EH (cell line): ENCODE measurements at regions not wholly inside any gene's neighbourhood (a gene's known extent, or its start where the extent isn't known, plus 50 kb on each side); places are given as distances from the start of the nearest gene placed in this dataset.
"Not testable (repeated sequence)": the region's sequence is repeated elsewhere in the genome, so short reads cannot be mapped to it uniquely, and the experiment has no call there.

Experiments
- DNase-seq: peaks from one replicate; pipeline ENCODE4 v3.0.0-alpha.2; 2015; ENCODE audit warnings: low read depth

- DNase-seq, result peak; percentile 81
Observed at GRCh38 chrX:113512700-113513395, 672.2 kb upstream of the AMOT start.

GRCh38 chrX:113510586-113510985 is 670.0 kb upstream of the AMOT start:
- no peak for DNase-seq

- no peak for DNase-seq
Observed at GRCh38 chrX:113492895-113493294, 652.3 kb upstream of the AMOT start.

GRCh38 chrX:113473418-113473817 is 632.8 kb upstream of the AMOT start:
- no peak for DNase-seq

- DNase-seq, result not testable (repeated sequence)
Observed at GRCh38 chrX:113473015-113473414, 632.4 kb upstream of the AMOT start.

GRCh38 chrX:113470166-113470565 is 629.5 kb upstream of the AMOT start:
- no peak for DNase-seq

- DNase-seq, result no peak
Observed at GRCh38 chrX:113457719-113458118, 617.1 kb upstream of the AMOT start.

- no peak for DNase-seq
Observed at GRCh38 chrX:113455582-113455981, 615.0 kb upstream of the AMOT start.

GRCh38 chrX:113429011-113429410 is 588.4 kb upstream of the AMOT start:
- DNase-seq, result no peak

- DNase-seq, result no peak
Observed at GRCh38 chrX:113422323-113422722, 581.7 kb upstream of the AMOT start.

GRCh38 chrX:113421432-113421831 is 580.8 kb upstream of the AMOT start:
- no peak for DNase-seq

- no peak for DNase-seq
Observed at GRCh38 chrX:113412106-113412505, 571.5 kb upstream of the AMOT start.

- no peak for DNase-seq
Observed at GRCh38 chrX:113408843-113409242, 568.2 kb upstream of the AMOT start.

GRCh38 chrX:113400193-113400704 is 559.6 kb upstream of the AMOT start:
- DNase-seq, result no peak

GRCh38 chrX:113399506-113400192 is 559.0 kb upstream of the AMOT start:
- peak; percentile 1 for DNase-seq

- no peak for DNase-seq
Observed at GRCh38 chrX:113392355-113392754, 551.7 kb upstream of the AMOT start.

- no peak for DNase-seq
Observed at GRCh38 chrX:113391875-113392274, 551.2 kb upstream of the AMOT start.

GRCh38 chrX:113390531-113390930 is 549.9 kb upstream of the AMOT start:
- no peak for DNase-seq

GRCh38 chrX:113389846-113390245 is 549.2 kb upstream of the AMOT start:
- no peak for DNase-seq

- DNase-seq, result peak; percentile 45
Observed at GRCh38 chrX:113384628-113385027, 544.0 kb upstream of the AMOT start.

GRCh38 chrX:113373421-113373820 is 532.8 kb upstream of the AMOT start:
- not testable (repeated sequence) for DNase-seq

GRCh38 chrX:113370006-113370405 is 529.4 kb upstream of the AMOT start:
- DNase-seq, result no peak

GRCh38 chrX:113369056-113369455 is 528.4 kb upstream of the AMOT start:
- no peak for DNase-seq

GRCh38 chrX:113353134-113353533 is 512.5 kb upstream of the AMOT start:
- no peak for DNase-seq
